Fibroblast of skin of right biceps (primary cell): ENCODE measurements at regions not wholly inside any gene's neighbourhood (a gene's known extent, or its start where the extent isn't known, plus 50 kb on each side); places are given as distances from the start of the nearest gene placed in this dataset.

ENCODE experiments used
- DNase-seq: peaks from one replicate; pipeline ENCODE4 v3.0.0-alpha.2; 2013

- no peak for DNase-seq
Measured at GRCh38 chr7:46654546-46655443, 733.7 kb upstream of the IGFBP3 start.

- DNase-seq: no peak
Measured at GRCh38 chr7:46653848-46654247, 732.8 kb upstream of the IGFBP3 start.

GRCh38 chr7:46652317-46652716 is 731.2 kb upstream of the IGFBP3 start:
- no peak for DNase-seq

GRCh38 chr7:46651561-46652088 is 730.6 kb upstream of the IGFBP3 start:
- DNase-seq: no peak

GRCh38 chr7:46651070-46651469 is 730.0 kb upstream of the IGFBP3 start:
- no peak for DNase-seq

GRCh38 chr7:46649876-46650275 is 728.8 kb upstream of the IGFBP3 start:
- peak; percentile 64 for DNase-seq

GRCh38 chr7:46637793-46638735 is 717.0 kb upstream of the IGFBP3 start:
- DNase-seq: no peak

GRCh38 chr7:46636022-46636421 is 715.0 kb upstream of the IGFBP3 start:
- no peak for DNase-seq

GRCh38 chr7:46633630-46634240 is 712.7 kb upstream of the IGFBP3 start:
- no peak for DNase-seq

GRCh38 chr7:46633200-46633599 is 712.1 kb upstream of the IGFBP3 start:
- no peak for DNase-seq

- peak; percentile 77 for DNase-seq
Measured at GRCh38 chr7:46630031-46630430, 709.0 kb upstream of the IGFBP3 start.

GRCh38 chr7:46628389-46628788 is 707.3 kb upstream of the IGFBP3 start:
- no peak for DNase-seq

GRCh38 chr7:46626691-46627310 is 705.7 kb upstream of the IGFBP3 start:
- peak; percentile 53 for DNase-seq

GRCh38 chr7:46626261-46626660 is 705.2 kb upstream of the IGFBP3 start:
- DNase-seq: no peak

GRCh38 chr7:46625032-46625431 is 704.0 kb upstream of the IGFBP3 start:
- no peak for DNase-seq

GRCh38 chr7:46622251-46622650 is 701.2 kb upstream of the IGFBP3 start:
- DNase-seq: no peak

GRCh38 chr7:46619723-46620310 is 698.7 kb upstream of the IGFBP3 start:
- no peak for DNase-seq

GRCh38 chr7:46616636-46617035 is 695.6 kb upstream of the IGFBP3 start:
- peak; percentile 39 for DNase-seq

GRCh38 chr7:46613551-46613950 is 692.5 kb upstream of the IGFBP3 start:
- no peak for DNase-seq

- DNase-seq: no peak
Measured at GRCh38 chr7:46613116-46613515, 692.0 kb upstream of the IGFBP3 start.

- DNase-seq: no peak
Measured at GRCh38 chr7:46611508-46611907, 690.4 kb upstream of the IGFBP3 start.

- DNase-seq: no peak
Measured at GRCh38 chr7:46610746-46611145, 689.7 kb upstream of the IGFBP3 start.
